A673 (cell line): ENCODE measurements at regions not wholly inside any gene's neighbourhood (a gene's known extent, or its start where the extent isn't known, plus 50 kb on each side); places are given as distances from the start of the nearest gene placed in this dataset.

Experiments used
- CTCF ChIP-seq: fragments of 300-800, 200-600 bp; sonication (generic); conservative IDR thresholded peaks from 2 replicates; pipeline ENCODE4 v1.5.1; 2017; ENCODE audit warnings: low read depth, mild to moderate bottlenecking, antibody characterized with exemption, low read length, moderate library complexity, mixed read lengths
- EZH2 ChIP-seq: fragments of 200-600 bp; sonication (generic); IDR thresholded peaks from 2 replicates; pipeline ENCODE4 v1.6.1; 2017; ENCODE audit warnings: borderline replicate concordance, low read depth, mild to moderate bottlenecking, mixed read lengths, antibody characterized with exemption, low read length; ENCODE audit not compliant: poor library complexity, severe bottlenecking

DNA sequence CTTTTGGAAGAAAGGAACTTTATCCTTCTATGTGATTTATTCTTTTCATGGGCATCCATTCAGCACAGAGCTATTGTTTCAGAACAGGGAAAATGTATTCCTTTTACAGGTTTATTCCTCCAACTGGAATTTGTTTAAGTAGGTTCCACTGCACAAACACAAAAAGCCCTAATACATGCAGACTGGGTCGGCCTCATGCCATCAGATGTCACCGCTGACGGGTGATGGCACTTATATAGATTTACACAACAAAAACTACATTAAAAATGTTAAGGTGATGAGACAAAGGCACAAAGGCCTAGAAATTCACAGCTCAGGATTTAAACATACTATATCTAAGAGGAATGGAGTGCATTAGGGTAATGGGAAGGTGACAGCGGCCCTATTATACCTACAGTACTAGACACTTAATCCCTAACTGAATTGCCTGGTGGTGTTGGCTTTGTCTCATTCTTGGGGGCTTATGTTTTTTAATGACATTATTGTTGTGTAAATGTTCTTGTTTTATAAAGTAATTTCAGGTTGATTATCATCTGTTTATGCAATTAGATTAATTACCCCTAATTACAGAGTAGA is 276.4 kb upstream of the PSMD7 start:
- no peak for TF ChIP-seq CTCF
- TF ChIP-seq EZH2, result no peak
